HUES64 (cell line): ENCODE measurements at regions not wholly inside any gene's neighbourhood (a gene's known extent, or its start where the extent isn't known, plus 50 kb on each side); places are given as distances from the start of the nearest gene placed in this dataset.
"Not testable (repeated sequence)": the region's sequence is repeated elsewhere in the genome, so short reads cannot be mapped to it uniquely, and the experiment has no call there.

Experiments used
- H3K27ac ChIP-seq: 2 replicates; pipeline ENCODE4 v1.7.0; 2013; ENCODE audit warnings: low read depth, low read length, inconsistent platforms
- H3K27me3 ChIP-seq: 2 replicates; pipeline ENCODE4 v1.6.1; 2013; ENCODE audit warnings: mild to moderate bottlenecking, low read length; ENCODE audit not compliant: insufficient read depth
- H3K36me3 ChIP-seq: 2 replicates; pipeline ENCODE4 v1.6.1; 2013; ENCODE audit warnings: mild to moderate bottlenecking, low read length; ENCODE audit not compliant: insufficient read depth
- H3K4me1 ChIP-seq: 2 replicates; pipeline ENCODE4 v1.6.1; 2013; ENCODE audit warnings: mild to moderate bottlenecking, low read length, moderate library complexity; ENCODE audit not compliant: insufficient read depth
- H3K4me3 ChIP-seq: 2 replicates; pipeline ENCODE4 v1.5.1; 2013; ENCODE audit warnings: mild to moderate bottlenecking, low read length, moderate library complexity
- H3K9ac ChIP-seq: 2 replicates; pipeline ENCODE4 v1.6.1; 2013; ENCODE audit warnings: mild to moderate bottlenecking, low read depth, low read length
- H3K9me3 ChIP-seq: 2 replicates; pipeline ENCODE4 v1.6.1; 2013; ENCODE audit warnings: low read depth, low read length; ENCODE audit not compliant: insufficient read depth
- WGBS: fragments of 150-250, 120-280 bp; methylation state at CpG from one replicate; pipeline ENCODE4 v1.1.7; 2013; ENCODE audit warnings: missing lambda C conversion rate; 5-methylcytosine and 5-hydroxymethylcytosine counted together

DNA sequence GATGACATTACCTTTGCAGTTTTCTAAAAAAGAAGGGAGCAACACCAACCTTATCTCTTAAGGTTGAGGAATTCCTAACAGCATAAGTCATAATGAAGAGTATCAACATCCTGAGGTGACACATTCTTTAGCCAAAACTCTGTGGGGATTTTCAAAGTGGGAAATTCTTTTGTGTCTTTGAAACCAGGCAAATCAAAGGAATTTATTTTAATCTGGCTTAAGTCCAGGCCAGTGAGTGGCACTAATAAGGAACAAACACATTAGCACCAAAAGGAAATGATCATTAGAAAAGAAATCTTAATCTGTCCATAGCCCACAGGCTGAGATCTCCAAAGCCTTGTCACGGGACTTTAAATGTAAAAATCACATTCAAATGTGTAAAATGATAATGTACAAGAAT is 110.1 kb downstream of the LARP7 start:
- H3K27me3 ChIP-seq, result no peaks in the 10 kb centered on the region
- WGBS, result no CpG with 5 or more reads among the region's 1 CpG

DNA sequence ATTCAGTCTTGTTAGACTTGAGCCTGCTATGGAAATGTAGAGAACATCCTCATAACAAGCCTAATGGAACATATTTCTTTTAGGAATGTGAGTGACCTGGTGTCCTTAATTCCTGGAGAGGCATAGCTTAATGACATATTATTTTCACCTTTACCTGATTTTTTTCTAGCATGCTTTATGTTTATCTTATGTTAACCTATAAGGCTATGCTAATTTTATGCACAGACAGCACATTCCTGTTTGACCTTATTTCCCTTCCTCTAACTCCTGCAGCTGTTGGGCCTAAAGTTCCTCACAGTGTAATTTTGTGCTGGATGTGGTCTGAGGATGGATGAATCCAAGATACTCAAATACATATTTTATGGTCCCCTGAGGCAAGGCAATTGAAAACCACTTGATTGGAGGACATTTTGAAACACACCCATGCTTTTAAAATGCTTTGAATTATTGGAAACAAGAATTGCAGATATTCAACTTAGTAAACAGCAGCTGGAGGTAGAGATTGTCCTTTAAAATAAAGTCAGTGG is 111.5 kb downstream of the LARP7 start:
- H3K9ac ChIP-seq, result peak overlapping the region; percentile 27; the same call in 1 of the 2 replicates
- H3K36me3 ChIP-seq, result peaks cover 12% of the 10 kb centered on the region
- H3K9me3 ChIP-seq, result no peaks in the 10 kb centered on the region
- H3K27ac ChIP-seq, result peak overlapping the region; percentile 97
- no peak overlapping the region for H3K4me3 ChIP-seq
- no peaks in the 10 kb centered on the region for H3K27me3 ChIP-seq
- H3K4me1 ChIP-seq, result peaks cover 44% of the 10 kb centered on the region

More for the DNA sequence above, 110.1 kb downstream of the LARP7 start:
- no peaks in the 10 kb centered on the region for H3K9me3 ChIP-seq
- peaks cover 43% of the 10 kb centered on the region for H3K4me1 ChIP-seq
- peak overlapping the region; percentile 97 for H3K27ac ChIP-seq
- peaks cover 7% of the 10 kb centered on the region; the same call in 1 of the 2 replicates for H3K36me3 ChIP-seq
- peak overlapping the region; percentile 64; the same call in 1 of the 2 replicates for H3K9ac ChIP-seq
- H3K4me3 ChIP-seq, result peak overlapping the region; percentile 20

DNA sequence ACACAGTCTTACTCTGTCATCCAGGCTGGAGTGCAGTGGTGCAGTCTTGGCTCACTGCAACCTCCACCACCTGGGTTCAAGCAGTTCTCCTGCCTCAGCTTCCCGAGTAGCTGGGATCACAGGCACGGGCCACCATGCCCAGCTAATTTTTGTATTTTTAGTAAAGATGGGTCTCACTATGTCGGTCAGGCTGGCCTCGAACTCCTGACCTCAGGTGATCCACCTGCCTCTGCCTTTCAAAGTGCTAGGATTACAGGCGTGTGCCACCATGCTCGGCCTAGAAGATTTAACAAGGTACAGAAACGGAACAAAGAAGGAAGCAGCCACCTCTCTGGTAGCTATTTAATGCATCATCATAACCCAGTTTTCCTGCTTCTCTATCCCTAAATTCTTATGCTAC is 113.8 kb downstream of the LARP7 start:
- not testable (repeated sequence) for H3K4me3 ChIP-seq, H3K27me3 ChIP-seq, H3K9me3 ChIP-seq
- Histone ChIP-seq H3K9ac (peak overlapping the region; percentile 27; the same call in 1 of the 2 replicates), H3K27ac (peak overlapping the region; percentile 97), H3K4me1 (peaks cover 44% of the 10 kb centered on the region), H3K36me3 (peaks cover 12% of the 10 kb centered on the region)
- WGBS, result 92% methylated on average over 7 of the region's 7 CpGs

GRCh38 chr4:112751447-112751846 is 114.5 kb downstream of the LARP7 start:
- no peaks in the 10 kb centered on the region for H3K27me3 ChIP-seq
- H3K36me3 ChIP-seq, result peaks cover 12% of the 10 kb centered on the region
- peaks cover 37% of the 10 kb centered on the region for H3K4me1 ChIP-seq
- H3K9ac ChIP-seq, result peak overlapping the region; percentile 47; the same call in 1 of the 2 replicates
- H3K9me3 ChIP-seq, result no peaks in the 10 kb centered on the region
- 57% methylated on average over 1 of the region's 1 CpG for WGBS
- peak overlapping the region; percentile 97 for H3K27ac ChIP-seq
- H3K4me3 ChIP-seq, result no peak overlapping the region

GRCh38 chr4:112752061-112752460 is 115.1 kb downstream of the LARP7 start:
- Histone ChIP-seq H3K27me3 (no peaks in the 10 kb centered on the region), H3K9me3 (no peaks in the 10 kb centered on the region), H3K4me3 (no peak overlapping the region), H3K27ac (peak overlapping the region; percentile 97), H3K36me3 (peaks cover 12% of the 10 kb centered on the region), H3K4me1 (peaks cover 32% of the 10 kb centered on the region), H3K9ac (peak overlapping the region; percentile 47; the same call in 1 of the 2 replicates)
- 80% methylated on average over 1 of the region's 1 CpG for WGBS

GRCh38 chr4:112752510-112752909 is 115.6 kb downstream of the LARP7 start:
- Histone ChIP-seq H3K9ac (no peak overlapping the region; the same call in 1 of the 2 replicates), H3K27ac (peak overlapping the region; percentile 97), H3K4me3 (no peak overlapping the region), H3K9me3 (no peaks in the 10 kb centered on the region), H3K4me1 (peaks cover 28% of the 10 kb centered on the region), H3K36me3 (peaks cover 12% of the 10 kb centered on the region), H3K27me3 (no peaks in the 10 kb centered on the region)
- 93% methylated on average over 3 of the region's 3 CpGs for WGBS

GRCh38 chr4:112753333-112753732 is 116.4 kb downstream of the LARP7 start:
- Histone ChIP-seq H3K9me3 (no peaks in the 10 kb centered on the region), H3K36me3 (peaks cover 12% of the 10 kb centered on the region), H3K27ac (no peak overlapping the region), H3K27me3 (no peaks in the 10 kb centered on the region), H3K4me3 (no peak overlapping the region), H3K9ac (no peak overlapping the region), H3K4me1 (peaks cover 19% of the 10 kb centered on the region)
- WGBS, result 92% methylated on average over 3 of the region's 3 CpGs

DNA sequence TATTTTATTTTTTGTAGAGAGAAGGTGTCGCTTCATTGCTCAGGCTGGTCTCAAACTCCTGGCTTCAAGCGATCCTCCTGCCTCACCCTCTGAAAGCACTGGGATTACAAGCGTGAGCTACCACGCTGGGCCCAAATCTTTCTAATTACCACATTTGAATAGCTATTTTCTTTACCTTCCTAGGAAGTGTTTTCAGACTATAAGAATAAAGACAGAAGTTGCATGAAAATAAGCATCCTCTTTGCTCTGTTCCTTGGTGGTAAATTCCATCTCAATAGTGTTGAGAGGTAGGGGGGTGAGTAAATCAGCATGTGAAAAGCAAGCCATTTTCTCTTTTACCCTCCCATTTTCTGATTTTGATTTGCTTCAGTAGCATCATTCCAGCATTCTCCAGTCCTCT is 122.4 kb downstream of the LARP7 start:
- H3K9me3 ChIP-seq, result no peaks in the 10 kb centered on the region
- peak overlapping the region; percentile 60 for H3K9ac ChIP-seq
- peaks cover 24% of the 10 kb centered on the region for H3K4me1 ChIP-seq
- WGBS, result 4% methylated on average over 4 of the region's 4 CpGs
- no peak overlapping the region; the same call in 1 of the 2 replicates for H3K4me3 ChIP-seq
- no peaks in the 10 kb centered on the region for H3K36me3 ChIP-seq
- peak overlapping the region; percentile 99 for H3K27ac ChIP-seq
- H3K27me3 ChIP-seq, result no peaks in the 10 kb centered on the region

DNA sequence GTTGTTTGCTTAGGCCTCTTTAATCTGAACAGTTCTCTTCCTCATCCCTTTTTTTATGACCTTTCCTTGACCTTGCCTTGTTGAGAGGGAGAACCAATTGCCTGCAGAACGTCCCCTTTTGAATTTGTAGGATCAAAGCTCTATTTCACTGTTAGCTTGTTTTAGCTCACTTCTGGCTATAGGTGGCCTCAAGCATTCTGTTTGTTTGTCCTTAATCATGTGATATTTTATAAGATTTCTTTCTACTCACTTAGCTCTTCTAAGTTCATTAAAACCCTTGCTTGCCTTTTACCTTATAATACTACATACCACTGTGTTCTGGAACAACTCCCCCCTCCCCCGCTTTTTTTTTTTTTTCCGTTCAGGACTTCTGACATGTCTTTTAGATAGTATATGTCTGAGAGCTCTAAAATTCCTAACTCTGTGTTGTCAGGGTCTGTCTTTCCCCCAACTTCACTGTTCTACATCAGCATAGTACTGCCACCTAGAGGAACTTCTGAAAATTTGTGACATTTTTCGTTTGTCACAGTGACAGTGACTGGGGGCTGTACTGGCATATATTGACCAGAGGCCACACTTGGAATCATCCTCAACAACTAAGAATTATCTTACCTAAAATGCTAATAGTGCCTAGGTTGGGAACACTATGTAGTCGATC is 128.5 kb downstream of the LARP7 start:
- Histone ChIP-seq H3K36me3 (peaks cover 3% of the 10 kb centered on the region; the same call in 1 of the 2 replicates), H3K27me3 (no peaks in the 10 kb centered on the region), H3K27ac (peak overlapping the region; percentile 75), H3K9ac (peak overlapping the region; percentile 22; the same call in 1 of the 2 replicates), H3K9me3 (no peaks in the 10 kb centered on the region), H3K4me1 (peaks cover 19% of the 10 kb centered on the region), H3K4me3 (peak overlapping the region; percentile 20)
- 26% methylated on average over 3 of the region's 5 CpGs for WGBS

- Histone ChIP-seq H3K9me3 (no peaks in the 10 kb centered on the region), H3K27ac (no peak overlapping the region), H3K36me3 (peaks cover 3% of the 10 kb centered on the region; the same call in 1 of the 2 replicates), H3K9ac (no peak overlapping the region), H3K27me3 (no peaks in the 10 kb centered on the region), H3K4me3 (no peak overlapping the region), H3K4me1 (peaks cover 19% of the 10 kb centered on the region)
- 69% methylated on average over 3 of the region's 3 CpGs for WGBS
Measured at GRCh38 chr4:112766422-112766821, 129.5 kb downstream of the LARP7 start.

DNA sequence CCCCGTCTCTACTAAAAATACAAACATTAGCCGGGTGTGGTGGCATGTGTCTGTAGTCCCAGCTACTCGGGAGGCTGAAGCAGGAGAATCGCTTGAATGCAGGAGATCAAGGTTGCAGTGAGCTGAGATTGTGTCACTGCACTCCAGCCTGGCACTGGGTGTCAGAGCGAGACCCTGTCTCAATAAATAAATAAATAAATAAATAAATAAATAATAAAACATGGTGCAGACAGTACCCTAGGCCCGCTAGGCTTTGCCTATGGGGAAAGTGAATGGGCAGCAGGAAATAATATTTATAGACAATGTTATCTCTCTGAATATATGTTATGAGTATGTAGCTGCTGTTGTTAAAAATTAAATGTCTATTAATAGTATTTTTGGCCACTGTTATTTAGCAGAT is 130.4 kb downstream of the LARP7 start:
- 93% methylated on average over 5 of the region's 6 CpGs for WGBS
- Histone ChIP-seq H3K36me3 (peaks cover 3% of the 10 kb centered on the region; the same call in 1 of the 2 replicates), H3K4me3 (no peak overlapping the region), H3K27me3 (no peaks in the 10 kb centered on the region), H3K9me3 (no peaks in the 10 kb centered on the region), H3K4me1 (peaks cover 10% of the 10 kb centered on the region), H3K27ac (no peak overlapping the region), H3K9ac (no peak overlapping the region)
